GM21528 (cell line): ENCODE measurements at regions not wholly inside any gene's neighbourhood (a gene's known extent, or its start where the extent isn't known, plus 50 kb on each side); places are given as distances from the start of the nearest gene placed in this dataset.

Experiments
- ATAC-seq: cut with Tn5 transposase; IDR thresholded peaks from one replicate; pipeline ENCODE4 v1.9.1; 2021; ENCODE audit warnings: mild to moderate bottlenecking, moderate library complexity; ENCODE audit not compliant: unreplicated experiment, low FRiP score

- no peak for ATAC-seq
These were observed 496.4 kb upstream of the CBLB start for GRCh38 chr3:106365061-106365691.

- no peak for ATAC-seq
These were observed 497.5 kb upstream of the CBLB start for GRCh38 chr3:106366352-106366751.

GRCh38 chr3:106367496-106367895, 498.7 kb upstream of the CBLB start:
- no peak for ATAC-seq

- no peak for ATAC-seq
These were observed 502.6 kb upstream of the CBLB start for GRCh38 chr3:106371221-106371970.

GRCh38 chr3:106371971-106372805, 503.4 kb upstream of the CBLB start:
- no peak for ATAC-seq

- ATAC-seq: no peak
These were observed 504.0 kb upstream of the CBLB start for GRCh38 chr3:106372806-106373190.

GRCh38 chr3:106376016-106376570, 507.3 kb upstream of the CBLB start:
- ATAC-seq: no peak

GRCh38 chr3:106379251-106379750, 510.5 kb upstream of the CBLB start:
- no peak for ATAC-seq

GRCh38 chr3:106380232-106380631, 511.4 kb upstream of the CBLB start:
- no peak for ATAC-seq

GRCh38 chr3:106381286-106381938, 512.6 kb upstream of the CBLB start:
- no peak for ATAC-seq

GRCh38 chr3:106381939-106382335, 513.1 kb upstream of the CBLB start:
- ATAC-seq: no peak

GRCh38 chr3:106386050-106386449, 517.2 kb upstream of the CBLB start:
- ATAC-seq: no peak

- ATAC-seq: no peak
These were observed 524.1 kb upstream of the CBLB start for GRCh38 chr3:106392915-106393314.

- ATAC-seq: no peak
These were observed 528.2 kb upstream of the CBLB start for GRCh38 chr3:106397006-106397405.

- no peak for ATAC-seq
These were observed 530.2 kb upstream of the CBLB start for GRCh38 chr3:106398891-106399600.

- no peak for ATAC-seq
These were observed 530.9 kb upstream of the CBLB start for GRCh38 chr3:106399761-106400160.

- no peak for ATAC-seq
These were observed 533.1 kb upstream of the CBLB start for GRCh38 chr3:106401666-106402490.

GRCh38 chr3:106403371-106404145, 534.7 kb upstream of the CBLB start:
- ATAC-seq: no peak
